ENCODE measurements at regions not wholly inside any gene's neighbourhood (a gene's known extent, or its start where the extent isn't known, plus 50 kb on each side); places are given as distances from the start of the nearest gene placed in this dataset.

DNA sequence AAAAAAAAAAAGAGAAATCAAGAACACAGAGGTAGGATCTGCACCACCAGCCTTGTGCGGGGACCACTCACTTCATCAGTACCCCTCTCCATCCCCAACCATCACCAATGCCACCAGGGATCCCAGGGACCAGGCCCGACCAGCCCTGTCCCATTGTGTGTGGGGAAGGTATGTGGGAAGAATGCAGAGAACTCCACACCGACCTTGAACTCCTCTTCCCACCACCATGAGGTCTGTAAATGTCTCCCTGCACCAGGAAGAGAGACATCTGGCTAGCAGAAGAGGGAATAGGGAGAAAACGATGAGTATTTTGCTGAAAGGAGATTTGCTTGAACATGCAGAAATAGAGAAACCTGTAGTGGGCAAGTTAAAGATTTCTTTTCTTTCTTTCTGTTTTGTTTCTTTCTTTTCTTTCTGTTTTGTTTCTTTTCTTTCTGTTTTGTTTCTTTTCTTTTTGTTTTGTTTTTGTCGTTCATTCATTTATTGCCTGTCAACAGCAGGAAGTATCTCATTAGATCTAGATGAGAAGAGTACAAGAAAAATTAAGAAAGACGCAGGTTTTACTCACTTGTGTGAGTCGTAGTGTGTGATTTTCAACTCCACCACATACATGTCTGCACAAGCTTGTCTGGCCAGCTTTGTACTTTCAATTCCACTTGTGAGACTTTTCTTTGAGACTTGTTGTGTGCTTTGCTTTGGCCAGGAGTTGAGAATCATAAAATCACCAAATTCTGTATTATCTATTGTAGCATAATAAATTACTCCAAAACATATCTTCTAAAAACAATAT is 179.8 kb upstream of the HAAO start:
- TF ChIP-seq, protein P1, sequence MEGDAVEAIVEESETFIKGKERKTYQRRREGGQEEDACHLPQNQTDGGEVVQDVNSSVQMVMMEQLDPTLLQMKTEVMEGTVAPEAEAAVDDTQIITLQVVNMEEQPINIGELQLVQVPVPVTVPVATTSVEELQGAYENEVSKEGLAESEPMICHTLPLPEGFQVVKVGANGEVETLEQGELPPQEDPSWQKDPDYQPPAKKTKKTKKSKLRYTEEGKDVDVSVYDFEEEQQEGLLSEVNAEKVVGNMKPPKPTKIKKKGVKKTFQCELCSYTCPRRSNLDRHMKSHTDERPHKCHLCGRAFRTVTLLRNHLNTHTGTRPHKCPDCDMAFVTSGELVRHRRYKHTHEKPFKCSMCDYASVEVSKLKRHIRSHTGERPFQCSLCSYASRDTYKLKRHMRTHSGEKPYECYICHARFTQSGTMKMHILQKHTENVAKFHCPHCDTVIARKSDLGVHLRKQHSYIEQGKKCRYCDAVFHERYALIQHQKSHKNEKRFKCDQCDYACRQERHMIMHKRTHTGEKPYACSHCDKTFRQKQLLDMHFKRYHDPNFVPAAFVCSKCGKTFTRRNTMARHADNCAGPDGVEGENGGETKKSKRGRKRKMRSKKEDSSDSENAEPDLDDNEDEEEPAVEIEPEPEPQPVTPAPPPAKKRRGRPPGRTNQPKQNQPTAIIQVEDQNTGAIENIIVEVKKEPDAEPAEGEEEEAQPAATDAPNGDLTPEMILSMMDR (IDR thresholded peaks at IDR 0.05), result no peak

DNA sequence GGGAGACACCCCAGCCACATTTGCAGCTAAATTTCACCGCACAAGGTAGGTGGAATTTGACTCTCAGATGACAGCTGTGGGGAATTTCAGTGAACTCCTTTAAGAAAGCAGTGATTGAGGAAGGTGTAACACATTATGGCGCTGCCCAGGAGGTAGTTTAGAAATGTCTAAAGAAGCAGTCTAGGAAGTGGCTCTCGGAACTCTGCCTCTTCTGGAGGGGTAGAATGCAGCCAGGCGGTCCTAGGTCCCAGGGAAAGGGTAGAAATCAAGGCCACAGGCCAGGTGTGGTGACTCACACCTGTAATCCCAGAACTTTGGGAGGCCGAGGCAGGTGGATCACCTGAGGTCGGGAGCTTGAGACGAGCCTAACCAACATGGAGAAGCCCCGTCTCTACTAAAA is 179.0 kb upstream of the HAAO start:
- TF ChIP-seq, protein P1 (IDR thresholded peaks at IDR 0.05), result no peak

DNA sequence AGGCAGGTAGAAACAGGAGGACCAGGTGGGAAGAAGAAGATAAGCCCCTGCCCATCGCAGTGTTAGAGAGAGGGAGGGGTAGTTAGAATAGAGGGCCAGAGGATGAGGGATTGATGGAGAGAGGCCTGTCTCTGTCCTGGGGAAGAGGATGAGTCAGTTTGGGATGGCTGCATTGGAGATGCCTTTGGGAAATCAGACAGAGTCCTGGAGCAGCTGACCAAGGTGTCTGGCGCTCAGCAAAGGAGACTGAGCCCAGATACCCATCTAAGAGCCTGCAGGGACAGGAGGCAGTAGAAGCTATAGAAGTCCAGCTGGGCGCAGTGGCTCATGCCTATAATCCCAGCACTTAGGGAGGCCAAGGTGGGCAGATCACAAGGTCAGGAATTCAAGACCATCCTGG is 177.8 kb upstream of the HAAO start:
- TF ChIP-seq, protein P1 (IDR thresholded peaks at IDR 0.05), result no peak

DNA sequence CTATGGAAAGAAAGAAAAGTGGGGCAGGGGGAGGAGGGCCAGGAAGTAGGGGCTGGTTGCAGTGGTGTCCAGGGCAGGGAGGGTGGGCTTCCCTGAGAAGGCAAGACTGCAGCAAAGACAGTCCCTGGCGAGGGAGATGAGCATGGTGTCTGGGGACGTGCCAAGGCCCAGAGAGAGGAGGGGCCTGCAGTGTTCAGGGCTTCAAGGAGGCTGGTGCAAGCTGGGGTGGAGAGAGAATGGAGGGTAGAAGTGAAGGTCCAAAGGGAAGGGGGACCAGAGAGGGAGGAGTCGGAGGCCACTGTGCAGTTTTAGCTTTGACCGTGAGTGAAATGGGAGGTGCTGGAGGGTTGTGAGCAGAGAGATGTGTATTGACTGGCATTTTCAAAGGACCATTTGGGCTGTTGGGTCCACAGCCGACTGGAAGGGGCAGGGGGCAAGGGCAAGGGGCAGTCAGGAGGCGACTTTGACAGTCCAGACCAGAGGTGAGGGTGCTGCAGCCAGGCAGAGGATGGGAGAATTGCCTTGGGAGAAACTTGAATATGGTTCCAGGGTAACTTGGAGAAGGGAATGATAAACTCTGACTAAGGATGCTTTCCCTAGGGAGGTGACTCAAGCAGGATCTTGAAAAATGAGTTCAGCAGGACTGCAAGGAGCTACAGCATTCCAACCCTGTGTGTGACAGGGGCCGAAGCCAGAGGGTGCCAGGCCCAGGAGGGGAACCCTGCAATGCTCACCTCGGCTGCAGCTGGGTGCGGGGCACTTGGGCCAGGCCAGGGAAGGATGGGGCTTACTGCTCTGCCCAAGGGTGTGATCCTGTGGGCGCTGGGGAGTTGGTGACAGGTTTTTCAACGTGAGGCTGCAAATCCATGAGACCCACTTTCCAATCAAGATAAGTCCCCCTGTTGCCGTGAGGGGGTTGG is 177.1 kb upstream of the HAAO start:
- TF ChIP-seq, protein P1 (IDR thresholded peaks at IDR 0.05), result no peak

DNA sequence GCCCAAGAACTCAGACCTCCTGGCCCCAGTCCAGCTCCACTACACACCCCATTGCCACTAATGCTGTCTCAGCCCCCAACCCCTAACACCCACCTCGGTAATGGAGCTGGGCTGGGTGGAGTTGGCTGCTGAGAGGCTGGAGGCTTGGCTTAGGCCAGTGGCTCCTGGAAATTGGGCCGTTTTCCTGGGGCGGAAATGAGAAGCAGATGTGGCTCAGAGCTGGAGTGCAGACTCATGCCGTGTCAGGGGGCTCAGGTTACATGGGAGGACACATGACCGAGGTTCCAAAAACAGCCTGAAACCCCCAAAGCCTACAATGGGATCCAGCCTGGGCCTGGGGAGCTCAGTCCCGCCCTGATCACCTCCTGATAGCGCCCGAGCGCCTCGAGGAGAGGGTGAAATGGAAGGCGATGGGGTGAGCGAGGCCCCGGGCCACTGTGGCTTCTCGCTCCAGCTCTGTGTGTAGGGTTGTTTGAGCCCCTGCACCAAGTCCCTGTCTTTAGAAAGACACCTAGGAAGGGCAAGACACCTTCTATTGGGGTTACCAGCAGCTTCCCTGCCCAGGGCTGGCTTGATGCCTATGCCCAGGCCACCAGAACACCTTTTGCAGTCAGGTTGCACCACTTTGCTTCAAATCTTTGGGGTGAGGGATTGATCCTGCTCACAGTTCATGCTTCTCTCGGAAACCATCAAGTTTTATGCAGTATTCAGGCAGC is 175.7 kb upstream of the HAAO start:
- TF ChIP-seq, protein P1 (IDR thresholded peaks at IDR 0.05), result no peak

DNA sequence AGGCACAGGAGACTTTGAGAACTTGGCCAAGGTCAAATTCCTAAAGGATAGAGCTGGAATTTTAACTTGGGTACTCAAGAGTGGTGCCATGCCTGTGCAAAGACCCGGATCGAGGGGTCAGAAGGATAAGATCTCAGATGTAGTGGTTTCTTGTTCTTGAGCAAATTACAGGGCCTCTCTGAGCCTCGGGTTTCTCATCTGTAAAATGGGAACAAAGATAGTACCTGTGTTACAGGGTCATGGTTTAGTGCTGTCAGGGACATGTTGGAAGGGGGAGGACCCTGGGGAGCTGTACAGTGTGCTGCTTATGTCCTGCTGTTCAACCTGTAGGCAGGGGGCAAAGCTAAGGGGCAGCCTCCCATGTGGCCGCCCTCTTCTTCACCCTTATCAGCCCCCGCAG is 173.5 kb upstream of the HAAO start:
- TF ChIP-seq, protein P1 (IDR thresholded peaks at IDR 0.05), result no peak

DNA sequence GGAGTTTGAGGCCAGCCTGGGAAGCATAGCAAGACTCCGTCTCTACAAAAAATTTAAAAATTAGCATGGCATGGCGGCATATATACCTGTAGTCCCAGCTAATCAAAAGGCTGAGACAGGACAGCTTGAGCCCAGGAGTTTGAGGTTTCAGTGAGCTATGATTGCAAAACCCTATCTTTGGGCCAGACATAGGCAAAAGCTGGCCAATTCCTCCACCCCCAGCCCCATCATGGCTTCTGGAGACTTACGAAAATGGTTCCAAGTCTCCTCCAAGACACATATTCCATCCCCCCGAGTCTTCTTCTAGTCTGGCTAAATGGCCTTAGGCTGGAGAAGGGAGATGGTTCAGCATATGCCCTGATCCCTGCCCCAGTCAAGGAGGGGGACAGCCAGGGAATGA is 172.8 kb upstream of the HAAO start:
- TF ChIP-seq, protein P1 (IDR thresholded peaks at IDR 0.05), result no peak

Data from LNCAP (cell line).